ENCODE measurements at regions not wholly inside any gene's neighbourhood (a gene's known extent, or its start where the extent isn't known, plus 50 kb on each side); places are given as distances from the start of the nearest gene placed in this dataset.

GRCh38 chr3:113105093-113105449 lies 106.3 kb upstream of the BOC start:
- H3K4me3 ChIP-seq (ENCODE audit: low read depth, low read length) = no peak overlapping the region
- TF ChIP-seq CTCF (IDR thresholded peaks at IDR 0.05; ENCODE audit: low read depth, low read length) = no peak

GRCh38 chr3:113105966-113106660 lies 105.2 kb upstream of the BOC start:
- H3K4me3 ChIP-seq (ENCODE audit: low read depth, low read length) = no peak overlapping the region
- TF ChIP-seq CTCF (IDR thresholded peaks at IDR 0.05; ENCODE audit: low read depth, low read length) = no peak

- TF ChIP-seq CTCF (IDR thresholded peaks at IDR 0.05; ENCODE audit: low read depth, low read length) = no peak
- H3K4me3 ChIP-seq (ENCODE audit: low read depth, low read length) = no peak overlapping the region
Measured at GRCh38 chr3:113110267-113110666, 101.1 kb upstream of the BOC start.

- TF ChIP-seq CTCF (IDR thresholded peaks at IDR 0.05; ENCODE audit: low read depth, low read length) = no peak
- no peak overlapping the region for H3K4me3 ChIP-seq (ENCODE audit: low read depth, low read length)
Measured at GRCh38 chr3:113111011-113111707, 100.2 kb upstream of the BOC start.

- no peak overlapping the region for H3K4me3 ChIP-seq (ENCODE audit: low read depth, low read length)
- TF ChIP-seq CTCF (IDR thresholded peaks at IDR 0.05; ENCODE audit: low read depth, low read length) = no peak
Measured at GRCh38 chr3:113113361-113113760, 98.0 kb upstream of the BOC start.

GRCh38 chr3:113117511-113118234 lies 93.7 kb upstream of the BOC start:
- TF ChIP-seq CTCF (IDR thresholded peaks at IDR 0.05; ENCODE audit: low read depth, low read length) = no peak
- no peak overlapping the region for H3K4me3 ChIP-seq (ENCODE audit: low read depth, low read length)

GRCh38 chr3:113118336-113118735 lies 93.0 kb upstream of the BOC start:
- no peak overlapping the region for H3K4me3 ChIP-seq (ENCODE audit: low read depth, low read length)
- no peak for TF ChIP-seq CTCF (IDR thresholded peaks at IDR 0.05; ENCODE audit: low read depth, low read length)
